Liver (tissue), 3 donors: ENCODE measurements at regions not wholly inside any gene's neighbourhood (a gene's known extent, or its start where the extent isn't known, plus 50 kb on each side); places are given as distances from the start of the nearest gene placed in this dataset.

Experiments used
- CTCF ChIP-seq: fragments of 150-350 bp; IDR thresholded peaks from 2 replicates; pipeline ENCODE4 v1.5.1; 2017; ENCODE audit warnings: improper control_type of control experiment, low read depth, low read length; ENCODE audit not compliant: missing input control
- EGR1 ChIP-seq, 2 donors: IDR thresholded peaks; 2 replicates each; pipeline ENCODE4 v1.6.1; 2016 to 2018; ENCODE audit warnings: antibody characterized with exemption in 2 of 2, low read depth in 2 of 2
- FOXA1 ChIP-seq: IDR thresholded peaks from 2 replicates; pipeline ENCODE4 v1.6.1; 2016; ENCODE audit warnings: antibody characterized with exemption
- GABPA ChIP-seq, 2 donors: IDR thresholded peaks in 1 of 2; conservative IDR thresholded peaks in 1 of 2; 2 replicates each; pipeline ENCODE4 v1.6.1; 2016; ENCODE audit warnings: antibody characterized with exemption in 2 of 2, mild to moderate bottlenecking in 1 of 2, moderate library complexity in 1 of 2
- JUND ChIP-seq, 2 donors: IDR thresholded peaks; 2 replicates each; pipeline ENCODE4 v1.6.1; 2016; ENCODE audit warnings: antibody characterized with exemption in 2 of 2
- MAX ChIP-seq: IDR thresholded peaks from 2 replicates; pipeline ENCODE4 v1.6.1; 2016; ENCODE audit warnings: antibody characterized with exemption
- NR2F2 ChIP-seq: IDR thresholded peaks from 2 replicates; pipeline ENCODE4 v1.6.1; 2016; ENCODE audit warnings: antibody characterized with exemption
- RAD21 ChIP-seq, 2 donors: IDR thresholded peaks; 2 replicates each; pipeline ENCODE4 v1.6.1; 2016; ENCODE audit warnings: antibody characterized with exemption in 2 of 2, mild to moderate bottlenecking in 2 of 2
- REST ChIP-seq: IDR thresholded peaks from 2 replicates; pipeline ENCODE4 v1.6.1; 2016; ENCODE audit warnings: antibody characterized with exemption, mild to moderate bottlenecking
- TAF1 ChIP-seq: conservative IDR thresholded peaks from 2 replicates; pipeline ENCODE4 v1.6.1; 2016; ENCODE audit warnings: antibody characterized with exemption, mild to moderate bottlenecking
- YY1 ChIP-seq: IDR thresholded peaks from 2 replicates; pipeline ENCODE4 v1.6.1; 2016; ENCODE audit warnings: antibody characterized with exemption, mild to moderate bottlenecking
- donor health status: healthy.
- donor health status: healthy.

GRCh38 chr16:46427340-46428107 is 193.7 kb downstream of the SHCBP1 start:
- TF ChIP-seq CTCF = no peak
- no peak for TF ChIP-seq YY1
- no peak for TF ChIP-seq MAX
- no peak for TF ChIP-seq EGR1 (IDR thresholded peaks at IDR 0.05; ENCODE audit: low read depth in 2 of 2)
- TF ChIP-seq REST = no peak
- no peak for TF ChIP-seq JUND (IDR thresholded peaks at IDR 0.05)
- TF ChIP-seq RAD21 (IDR thresholded peaks at IDR 0.05) = no peak
- TF ChIP-seq TAF1 = no peak
- TF ChIP-seq FOXA1 = no peak
- TF ChIP-seq GABPA (IDR thresholded peaks at IDR 0.05 in 1 of 2, conservative IDR thresholded peaks at IDR 0.05 in 1 of 2) = no peak
- no peak for TF ChIP-seq NR2F2
